PC-9 (cell line): ENCODE measurements at regions not wholly inside any gene's neighbourhood (a gene's known extent, or its start where the extent isn't known, plus 50 kb on each side); places are given as distances from the start of the nearest gene placed in this dataset.
"Not testable (repeated sequence)": the region's sequence is repeated elsewhere in the genome, so short reads cannot be mapped to it uniquely, and the experiment has no call there.

Experiments used
- BruUV-seq: library from RNA; stranded (reverse); fragments of 400-500 nt; replicated peaks from 2 replicates; lab custom pipeline; 2021; lab: Mats Ljungman, UMichigan
- CTCF ChIA-PET: fragments of 300-600 bp; sonication (Branson Sonifier 250); formaldehyde crosslinking; loops from one replicate; lab custom pipeline; 2022; ENCODE audit warnings: antibody characterized with exemption; lab: Charles Lee
- POLR2A ChIA-PET: fragments of 300-600 bp; sonication (Branson Sonifier 250); formaldehyde crosslinking; loops from one replicate; lab custom pipeline; 2022; ENCODE audit warnings: antibody characterized with exemption; ENCODE audit not compliant: unreplicated experiment; lab: Charles Lee
- DNase-seq, 2 experiments: peaks; one replicate each; pipeline versions ENCODE4 v3.0.0 to v3.0.0-alpha.2; 2015 to 2022; ENCODE audit warnings: mixed read lengths in 1 of 2
- H2AFZ ChIP-seq: fragments of 200-600 bp; sonication (generic); 2 replicates; pipeline ENCODE4 v1.8.1; 2017; ENCODE audit warnings: antibody characterized with exemption
- H3F3A ChIP-seq: fragments of 200-600 bp; sonication (generic); 2 replicates; pipeline ENCODE4 v1.8.1; 2017; ENCODE audit warnings: antibody characterized with exemption, mild to moderate bottlenecking, low read depth; ENCODE audit not compliant: insufficient read depth
- H3K27ac ChIP-seq: fragments of 200-600 bp; sonication (generic); 2 replicates; pipeline ENCODE4 v1.6.1; 2016; ENCODE audit warnings: mixed run types
- H3K27me3 ChIP-seq: fragments of 200-600 bp; sonication (generic); 2 replicates; pipeline ENCODE4 v1.6.1; 2016; ENCODE audit warnings: low read depth, mixed run types; ENCODE audit not compliant: insufficient read depth
- H3K36me3 ChIP-seq: fragments of 200-600 bp; sonication (generic); 2 replicates; pipeline ENCODE4 v1.6.1; 2016; ENCODE audit warnings: low read depth, mixed run types
- H3K4me1 ChIP-seq: fragments of 200-600 bp; sonication (generic); replicated peaks from 2 replicates; pipeline ENCODE4 v1.6.1; 2016; ENCODE audit warnings: mixed run types; ENCODE audit not compliant: insufficient read depth
- H3K4me2 ChIP-seq: fragments of 200-600 bp; sonication (generic); 2 replicates; pipeline ENCODE4 v1.6.1; 2017; ENCODE audit warnings: mixed run types
- H3K4me3 ChIP-seq: fragments of 200-600 bp; sonication (generic); 2 replicates; pipeline ENCODE4 v1.6.1; 2016; ENCODE audit warnings: mixed run types
- H3K79me2 ChIP-seq: fragments of 200-600 bp; sonication (generic); 2 replicates; pipeline ENCODE4 v1.6.1; 2017; ENCODE audit warnings: low read depth, mixed run types
- H3K9me2 ChIP-seq: fragments of 200-600 bp; sonication (generic); 2 replicates; pipeline ENCODE4 v1.8.1; 2017; ENCODE audit warnings: mild to moderate bottlenecking; ENCODE audit not compliant: insufficient read depth
- H3K9me3 ChIP-seq: fragments of 200-600 bp; sonication (generic); 2 replicates; pipeline ENCODE4 v1.8.1; 2016; ENCODE audit warnings: low read depth; ENCODE audit not compliant: insufficient read depth
- H4K20me1 ChIP-seq: fragments of 200-600 bp; sonication (generic); 2 replicates; pipeline ENCODE4 v1.8.1; 2017; ENCODE audit not compliant: insufficient read depth
- EZH2 ChIP-seq: fragments of 200-600 bp; sonication (generic); IDR thresholded peaks from 2 replicates; pipeline ENCODE4 v1.8.0; 2017; ENCODE audit warnings: antibody characterized with exemption, low read depth
- intact Hi-C: fragments of 100-400 bp; cut with micrococcal nuclease; formaldehyde crosslinking; loops from one replicate; pipeline ENCODE4 v1.10.0; 2022; ENCODE audit not compliant: unreplicated experiment
- TF ChIP-seq, protein P1 (sequence below): fragments of 200-600 bp; sonication (generic); conservative IDR thresholded peaks from 2 replicates; pipeline ENCODE4 v1.6.1; 2017; ENCODE audit warnings: mixed run types, antibody characterized with exemption, mild to moderate bottlenecking, moderate library complexity

DNA sequence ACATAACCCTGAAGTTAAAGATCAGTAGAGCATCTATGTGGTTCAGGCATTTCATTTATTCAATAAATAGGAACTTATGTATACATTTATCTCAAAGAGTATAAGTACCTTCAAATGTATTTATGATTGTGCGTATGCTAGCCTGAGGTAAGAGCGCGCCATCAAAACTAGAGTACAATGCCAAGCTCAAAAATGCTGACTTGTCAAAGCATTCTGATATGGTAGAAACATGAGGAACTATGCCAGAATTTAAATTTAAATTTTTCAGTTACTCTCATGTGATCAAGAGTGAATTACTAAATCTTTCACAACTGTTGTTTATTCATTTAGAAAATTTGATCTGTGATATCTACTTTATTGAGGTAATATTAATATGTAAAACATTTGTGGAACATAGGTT, 225.5 kb upstream of the CDH8 start:
- no peaks in the 10 kb centered on the region for H3K79me2 ChIP-seq
- DNase-seq = no peak
- BruUV-seq = no TSS peak
- no peak overlapping the region for H3K4me2 ChIP-seq
- H3K4me3 ChIP-seq = no peak overlapping the region
- no peaks in the 10 kb centered on the region for H3K36me3 ChIP-seq
- no peaks in the 10 kb centered on the region for H3F3A ChIP-seq
- TF ChIP-seq, protein P1, sequence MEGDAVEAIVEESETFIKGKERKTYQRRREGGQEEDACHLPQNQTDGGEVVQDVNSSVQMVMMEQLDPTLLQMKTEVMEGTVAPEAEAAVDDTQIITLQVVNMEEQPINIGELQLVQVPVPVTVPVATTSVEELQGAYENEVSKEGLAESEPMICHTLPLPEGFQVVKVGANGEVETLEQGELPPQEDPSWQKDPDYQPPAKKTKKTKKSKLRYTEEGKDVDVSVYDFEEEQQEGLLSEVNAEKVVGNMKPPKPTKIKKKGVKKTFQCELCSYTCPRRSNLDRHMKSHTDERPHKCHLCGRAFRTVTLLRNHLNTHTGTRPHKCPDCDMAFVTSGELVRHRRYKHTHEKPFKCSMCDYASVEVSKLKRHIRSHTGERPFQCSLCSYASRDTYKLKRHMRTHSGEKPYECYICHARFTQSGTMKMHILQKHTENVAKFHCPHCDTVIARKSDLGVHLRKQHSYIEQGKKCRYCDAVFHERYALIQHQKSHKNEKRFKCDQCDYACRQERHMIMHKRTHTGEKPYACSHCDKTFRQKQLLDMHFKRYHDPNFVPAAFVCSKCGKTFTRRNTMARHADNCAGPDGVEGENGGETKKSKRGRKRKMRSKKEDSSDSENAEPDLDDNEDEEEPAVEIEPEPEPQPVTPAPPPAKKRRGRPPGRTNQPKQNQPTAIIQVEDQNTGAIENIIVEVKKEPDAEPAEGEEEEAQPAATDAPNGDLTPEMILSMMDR = no peak
- no peak for TF ChIP-seq EZH2
- H3K27me3 ChIP-seq = no peaks in the 10 kb centered on the region
- no peaks in the 10 kb centered on the region for H4K20me1 ChIP-seq
- H3K9me2 ChIP-seq = no peaks in the 10 kb centered on the region
- no peaks in the 10 kb centered on the region for H3K4me1 ChIP-seq
- POLR2A ChIA-PET = no interaction called here
- no peak overlapping the region for H3K27ac ChIP-seq
- H2AFZ ChIP-seq = no peak overlapping the region
- intact Hi-C loops = no loop called here
- CTCF ChIA-PET = no interaction called here
- H3K9me3 ChIP-seq = no peaks in the 10 kb centered on the region

GRCh38 chr16:62258931-62259435, 222.7 kb upstream of the CDH8 start:
- intact Hi-C loops, POLR2A ChIA-PET, H3K27me3 ChIP-seq, H2AFZ ChIP-seq, H3K9me2 ChIP-seq, H4K20me1 ChIP-seq, H3K4me3 ChIP-seq, CTCF ChIA-PET, H3K36me3 ChIP-seq, H3K79me2 ChIP-seq, H3K27ac ChIP-seq, H3K9me3 ChIP-seq, H3K4me2 ChIP-seq, H3K4me1 ChIP-seq, H3F3A ChIP-seq, DNase-seq, BruUV-seq: not testable (repeated sequence)

- DNase-seq = no peak
Observed at GRCh38 chr16:62256406-62256805, 220.2 kb upstream of the CDH8 start.

More at GRCh38 chr16:62256406-62256805, 220.2 kb upstream of the CDH8 start:
- Histone ChIP-seq H3K27ac (no peak overlapping the region), H3K4me2 (no peak overlapping the region), H3K9me3 (no peaks in the 10 kb centered on the region), H3K27me3 (no peaks in the 10 kb centered on the region), H3K4me1 (no peaks in the 10 kb centered on the region), H3K4me3 (no peak overlapping the region), H3K36me3 (no peaks in the 10 kb centered on the region), H2AFZ (no peak overlapping the region), H3K79me2 (no peaks in the 10 kb centered on the region), H3F3A (no peaks in the 10 kb centered on the region), H3K9me2 (no peaks in the 10 kb centered on the region), H4K20me1 (no peaks in the 10 kb centered on the region)
- POLR2A ChIA-PET = no interaction called here
- CTCF ChIA-PET = interaction anchor here (0.6 kb wide), 1 partner anchor 31 kb away, joined by 3 read pairs; no protein-coding TSS in a partner anchor
- no TSS peak for BruUV-seq
- intact Hi-C loops = no loop called here
- TF ChIP-seq, protein P1 = peak; percentile 60; the same call in 1 of the 2 replicates
- TF ChIP-seq EZH2 = no peak
